NT2/D1 (cell line): ENCODE measurements at regions not wholly inside any gene's neighbourhood (a gene's known extent, or its start where the extent isn't known, plus 50 kb on each side); places are given as distances from the start of the nearest gene placed in this dataset.

Source experiments
- SUZ12 ChIP-seq: IDR thresholded peaks from 2 replicates; pipeline ENCODE4 v1.6.1; 2011; ENCODE audit not compliant: insufficient read length, insufficient read depth; ENCODE audit errors: extremely low read depth
- YY1 ChIP-seq: IDR thresholded peaks from 2 replicates; pipeline ENCODE4 v1.6.1; 2011; ENCODE audit not compliant: insufficient read length, insufficient read depth
- ZNF274 ChIP-seq: IDR thresholded peaks from 2 replicates; pipeline ENCODE4 v1.6.1; 2011; ENCODE audit warnings: mild to moderate bottlenecking, low read depth, low read length

GRCh38 chrX:137171626-137172025 is 137.8 kb upstream of the GPR101 start:
- no peak for TF ChIP-seq SUZ12
- TF ChIP-seq YY1, result no peak
- no peak for TF ChIP-seq ZNF274
